Peyer's patch (tissue), 4 donors: ENCODE measurements at regions not wholly inside any gene's neighbourhood (a gene's known extent, or its start where the extent isn't known, plus 50 kb on each side); places are given as distances from the start of the nearest gene placed in this dataset.

Experiments used
- DNase-seq, 3 donors: peaks; one replicate each; pipeline ENCODE4 v3.0.0-alpha.2; 2017 to 2019
- H3K27ac ChIP-seq, 4 donors: fragments of 200-600 bp; sonication (generic); one replicate each; pipeline ENCODE4 v1.5.1; 2016 to 2019
- H3K27me3 ChIP-seq, 2 donors: fragments of 200-600 bp; sonication (generic); one replicate each; pipeline ENCODE4 v1.5.1; 2019
- H3K36me3 ChIP-seq, 3 donors: fragments of 200-600 bp; sonication (generic); one replicate each; pipeline ENCODE4 v1.5.1; 2016 to 2019
- H3K4me1 ChIP-seq, 4 donors: fragments of 200-600 bp; sonication (generic); one replicate each; pipeline ENCODE4 v1.5.1; 2016 to 2019
- H3K4me3 ChIP-seq, 4 donors: fragments of 200-600 bp; sonication (generic); 1 replicate in 3 of 4; 2 replicates in 1 of 4; pipeline ENCODE4 v1.5.1; 2016 to 2019; ENCODE audit warnings: mild to moderate bottlenecking in 1 of 4
- H3K9me3 ChIP-seq, 4 donors: fragments of 200-600 bp; sonication (generic); one replicate each; pipeline ENCODE4 v1.5.1; 2016 to 2019; ENCODE audit warnings: mild to moderate bottlenecking in 1 of 4
- POLR2A ChIP-seq, 2 donors: fragments of 450-650 bp; IDR thresholded peaks; one replicate each; pipeline ENCODE4 v1.5.1; 2017; ENCODE audit warnings: antibody characterized with exemption in 2 of 2, mild to moderate bottlenecking in 2 of 2, moderate library complexity in 2 of 2
- TF ChIP-seq, protein P1 (sequence below), 6 experiments: fragments of 450-650 bp in 4 of 6; fragments of 200-600 bp in 2 of 6; sonication (generic) in 1 of 6; IDR thresholded peaks; one replicate each; pipeline ENCODE4 v1.5.1; 2017 to 2019; ENCODE audit warnings: antibody characterized with exemption in 6 of 6, mild to moderate bottlenecking in 3 of 6, moderate library complexity in 1 of 6

DNA sequence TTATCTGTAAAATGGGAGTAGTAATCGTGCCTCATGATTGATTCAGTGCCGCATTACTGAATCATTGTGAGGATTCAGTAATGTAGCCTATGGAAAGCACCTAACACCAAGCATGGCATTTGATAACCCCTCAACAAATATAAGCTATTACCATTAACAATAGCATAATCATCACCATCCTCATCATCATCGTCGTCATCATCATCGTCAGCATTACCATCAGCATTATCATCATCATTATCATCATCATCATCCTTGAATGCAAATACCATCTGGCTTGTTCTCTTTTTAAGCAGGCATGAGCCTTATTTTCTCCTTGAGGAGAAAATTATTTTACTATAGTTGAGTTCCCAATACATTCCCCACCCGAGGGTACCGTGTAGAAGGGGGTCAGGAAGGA lies 115.4 kb upstream of the PTPRG start:
- H3K9me3 ChIP-seq = no peaks in the 10 kb centered on the region
- no peak for DNase-seq
- H3K27ac ChIP-seq = no peak overlapping the region
- no peak for TF ChIP-seq POLR2A (IDR thresholded peaks at IDR 0.05)
- TF ChIP-seq, protein P1, sequence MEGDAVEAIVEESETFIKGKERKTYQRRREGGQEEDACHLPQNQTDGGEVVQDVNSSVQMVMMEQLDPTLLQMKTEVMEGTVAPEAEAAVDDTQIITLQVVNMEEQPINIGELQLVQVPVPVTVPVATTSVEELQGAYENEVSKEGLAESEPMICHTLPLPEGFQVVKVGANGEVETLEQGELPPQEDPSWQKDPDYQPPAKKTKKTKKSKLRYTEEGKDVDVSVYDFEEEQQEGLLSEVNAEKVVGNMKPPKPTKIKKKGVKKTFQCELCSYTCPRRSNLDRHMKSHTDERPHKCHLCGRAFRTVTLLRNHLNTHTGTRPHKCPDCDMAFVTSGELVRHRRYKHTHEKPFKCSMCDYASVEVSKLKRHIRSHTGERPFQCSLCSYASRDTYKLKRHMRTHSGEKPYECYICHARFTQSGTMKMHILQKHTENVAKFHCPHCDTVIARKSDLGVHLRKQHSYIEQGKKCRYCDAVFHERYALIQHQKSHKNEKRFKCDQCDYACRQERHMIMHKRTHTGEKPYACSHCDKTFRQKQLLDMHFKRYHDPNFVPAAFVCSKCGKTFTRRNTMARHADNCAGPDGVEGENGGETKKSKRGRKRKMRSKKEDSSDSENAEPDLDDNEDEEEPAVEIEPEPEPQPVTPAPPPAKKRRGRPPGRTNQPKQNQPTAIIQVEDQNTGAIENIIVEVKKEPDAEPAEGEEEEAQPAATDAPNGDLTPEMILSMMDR (IDR thresholded peaks at IDR 0.05) = no peak
- no peak overlapping the region for H3K4me3 ChIP-seq
- H3K4me1 ChIP-seq = no peaks in the 10 kb centered on the region
- no peaks in the 10 kb centered on the region for H3K27me3 ChIP-seq
- H3K36me3 ChIP-seq = no peaks in the 10 kb centered on the region

DNA sequence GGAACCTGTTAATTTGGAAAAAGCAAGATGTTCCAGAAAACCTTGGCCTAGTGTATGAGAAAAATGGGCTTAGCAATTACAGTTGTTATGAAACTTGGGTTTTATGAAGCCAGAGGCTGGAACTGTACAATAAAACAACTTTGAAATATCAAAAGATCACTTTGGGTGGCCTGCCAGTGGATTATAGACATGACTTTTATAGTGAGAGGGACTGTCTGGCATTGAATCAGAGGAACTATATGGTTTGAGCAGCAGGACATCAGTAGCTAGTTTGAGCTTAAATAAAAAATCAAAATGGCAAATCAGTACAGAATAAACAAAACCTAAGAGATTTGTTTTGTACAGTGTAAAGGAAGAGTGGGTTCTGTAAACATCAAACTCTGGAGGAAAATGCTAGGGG lies 115.0 kb upstream of the PTPRG start:
- no peak overlapping the region for H3K4me3 ChIP-seq
- no peak overlapping the region for H3K27ac ChIP-seq
- TF ChIP-seq, protein P1 (IDR thresholded peaks at IDR 0.05) = no peak
- no peak for TF ChIP-seq POLR2A (IDR thresholded peaks at IDR 0.05)
- no peaks in the 10 kb centered on the region for H3K9me3 ChIP-seq
- no peaks in the 10 kb centered on the region for H3K36me3 ChIP-seq
- H3K4me1 ChIP-seq = no peaks in the 10 kb centered on the region
- DNase-seq = no peak
- no peaks in the 10 kb centered on the region for H3K27me3 ChIP-seq

DNA sequence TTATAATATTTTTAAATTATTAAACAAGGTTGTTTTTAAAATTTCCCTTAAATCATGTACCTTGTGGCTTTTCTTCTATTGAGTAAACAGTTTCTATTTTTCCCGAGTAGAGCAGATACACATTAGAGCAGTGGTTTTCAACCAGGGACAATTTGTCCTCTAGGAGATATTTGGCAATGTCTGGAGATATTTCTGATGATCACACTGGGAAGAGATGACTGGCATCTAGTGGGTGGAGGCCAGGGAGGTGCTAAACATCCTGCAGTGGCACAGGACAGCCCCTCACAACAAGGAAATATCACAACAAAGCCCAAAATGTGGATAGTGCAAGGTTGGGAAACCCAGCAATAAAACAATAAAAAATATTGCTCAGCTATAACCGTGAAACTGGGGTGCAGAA lies 113.0 kb upstream of the PTPRG start:
- H3K36me3 ChIP-seq = no peaks in the 10 kb centered on the region
- no peaks in the 10 kb centered on the region for H3K9me3 ChIP-seq
- H3K27ac ChIP-seq = no peak overlapping the region
- H3K4me3 ChIP-seq = no peak overlapping the region
- DNase-seq = no peak
- H3K4me1 ChIP-seq = no peaks in the 10 kb centered on the region
- H3K27me3 ChIP-seq = no peaks in the 10 kb centered on the region
- no peak for TF ChIP-seq POLR2A (IDR thresholded peaks at IDR 0.05)
- TF ChIP-seq, protein P1 (IDR thresholded peaks at IDR 0.05) = no peak

DNA sequence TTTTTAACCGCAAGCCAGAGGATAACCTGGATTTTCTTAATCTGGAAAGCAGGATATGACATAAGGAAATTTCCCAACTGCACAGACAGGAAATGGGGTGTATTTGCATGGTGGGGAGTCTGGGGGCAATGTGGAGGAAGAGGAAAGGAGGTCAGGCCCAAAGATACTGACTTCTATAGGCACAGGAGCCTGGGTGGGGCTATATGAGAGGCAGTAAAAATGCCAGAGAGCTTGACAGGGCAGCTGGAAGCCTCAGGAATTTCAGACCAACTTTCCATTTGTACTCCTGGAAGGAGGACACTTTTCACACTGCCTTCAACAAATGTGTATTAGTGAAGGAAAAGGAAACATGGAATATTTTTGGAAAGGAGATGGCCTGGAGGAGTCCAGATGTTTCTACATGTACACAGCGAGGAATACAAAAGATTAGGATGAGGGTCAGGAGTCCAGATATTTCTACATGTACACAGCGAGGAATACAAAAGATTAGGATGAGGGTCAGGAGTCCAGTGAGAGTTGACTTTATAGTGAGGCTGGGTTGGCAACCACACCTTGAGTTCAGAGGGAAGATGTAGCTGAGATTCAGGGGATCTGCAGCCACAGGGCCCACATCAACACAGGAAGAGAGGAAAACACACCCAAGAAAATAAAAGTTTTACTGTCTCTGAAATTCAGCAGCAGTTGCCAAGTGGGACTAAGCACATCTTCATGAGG lies 111.9 kb upstream of the PTPRG start:
- Histone ChIP-seq H3K27ac (no peak overlapping the region), H3K4me1 (no peaks in the 10 kb centered on the region), H3K36me3 (no peaks in the 10 kb centered on the region), H3K4me3 (no peak overlapping the region), H3K27me3 (no peaks in the 10 kb centered on the region), H3K9me3 (no peaks in the 10 kb centered on the region)
- DNase-seq = no peak
- TF ChIP-seq, protein P1 (IDR thresholded peaks at IDR 0.05) = no peak
- TF ChIP-seq POLR2A (IDR thresholded peaks at IDR 0.05) = no peak

DNA sequence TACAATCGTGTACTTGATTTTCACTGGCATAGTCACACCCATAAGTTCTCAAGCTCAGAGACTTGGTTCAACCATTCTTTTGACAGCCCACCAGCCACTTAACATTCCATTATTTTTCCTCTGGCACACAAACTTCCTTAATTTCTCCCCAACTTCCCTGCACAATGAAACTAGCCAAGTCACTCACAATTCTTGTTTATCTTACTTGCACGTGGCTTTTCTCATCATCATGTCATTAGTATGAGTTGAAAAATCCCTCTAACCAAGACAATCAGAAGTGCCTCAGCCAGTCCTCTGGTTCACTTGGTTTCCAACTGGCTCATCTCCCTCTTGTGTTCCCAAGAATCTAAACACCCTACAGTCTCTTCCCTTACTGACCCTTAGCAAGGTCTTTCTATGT lies 110.5 kb upstream of the PTPRG start:
- Histone ChIP-seq H3K27ac (no peak overlapping the region), H3K4me3 (no peak overlapping the region), H3K27me3 (no peaks in the 10 kb centered on the region), H3K36me3 (no peaks in the 10 kb centered on the region), H3K4me1 (no peaks in the 10 kb centered on the region), H3K9me3 (no peaks in the 10 kb centered on the region)
- TF ChIP-seq, protein P1 (IDR thresholded peaks at IDR 0.05) = no peak
- TF ChIP-seq POLR2A (IDR thresholded peaks at IDR 0.05) = no peak
- DNase-seq = no peak

DNA sequence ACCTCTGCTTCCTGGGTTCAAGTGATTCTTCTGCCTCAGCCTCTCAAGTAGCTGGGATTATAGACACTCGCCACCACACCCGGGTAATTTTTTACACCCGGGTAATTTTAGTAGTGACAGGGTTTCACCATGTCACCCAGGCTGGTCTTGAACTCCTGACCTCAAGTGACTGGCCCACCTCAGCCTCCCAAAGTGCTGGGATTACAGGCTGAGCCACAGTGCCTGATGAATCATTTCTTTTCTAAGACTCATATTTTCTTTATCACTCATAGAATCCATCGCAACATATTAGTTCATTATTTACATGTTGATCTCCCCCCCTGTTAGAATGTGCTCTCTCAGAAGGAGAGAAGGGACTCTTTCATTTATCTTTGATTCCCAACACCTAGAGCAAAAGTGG lies 109.5 kb upstream of the PTPRG start:
- DNase-seq = no peak
- no peak overlapping the region for H3K27ac ChIP-seq
- no peaks in the 10 kb centered on the region for H3K36me3 ChIP-seq
- H3K9me3 ChIP-seq = no peaks in the 10 kb centered on the region
- H3K27me3 ChIP-seq = no peaks in the 10 kb centered on the region
- TF ChIP-seq POLR2A (IDR thresholded peaks at IDR 0.05) = no peak
- H3K4me3 ChIP-seq = no peak overlapping the region
- no peaks in the 10 kb centered on the region for H3K4me1 ChIP-seq
